ENCODE measurements at regions not wholly inside any gene's neighbourhood (a gene's known extent, or its start where the extent isn't known, plus 50 kb on each side); places are given as distances from the start of the nearest gene placed in this dataset.
A peak's percentile ranks its signal among the peaks of the same experiment; 100 is the strongest.

GRCh38 chr7:27423821-27424220, 181.2 kb downstream of the EVX1 start:
- dilution Hi-C loops (cut with MboI; ENCODE audit: extremely low pct_ligation_motif_present, low sequenced_read_pairs), result no loop called here
- Histone ChIP-seq H3K27me3 (ENCODE audit: control insufficient read depth in 2 of 2, insufficient read depth in 2 of 2, low read length in 2 of 2) (no peaks in the 10 kb centered on the region), H3K4me3 (replicated peaks in 1 of 3; ENCODE audit: insufficient read depth in 1 of 3, low read depth in 1 of 3, low read length in 3 of 3) (no peak overlapping the region), H3K4me1 (ENCODE audit: control insufficient read depth, extremely low read depth, insufficient read depth, low read length) (peaks cover 2% of the 10 kb centered on the region), H3K9ac (replicated peaks; ENCODE audit: extremely low read depth, insufficient read depth, low read length) (no peak overlapping the region), H3K9me1 (replicated peaks; ENCODE audit: control insufficient read depth, extremely low read depth, insufficient read depth, low read length) (no peaks in the 10 kb centered on the region), H2AFZ (ENCODE audit: low read depth, low read length) (no peak overlapping the region), H3K9me3 (replicated peaks; ENCODE audit: control insufficient read depth, insufficient read depth, low read length) (no peaks in the 10 kb centered on the region), H3K4me2 (ENCODE audit: insufficient read depth, low read length) (no peak overlapping the region), H3K27ac (ENCODE audit: insufficient read depth, low read depth, low read length) (no peak overlapping the region), H4K20me1 (replicated peaks; ENCODE audit: control insufficient read depth, extremely low read depth, insufficient read depth, low read length) (no peaks in the 10 kb centered on the region), H3K79me2 (ENCODE audit: control insufficient read depth, insufficient read depth, low read length) (no peaks in the 10 kb centered on the region), H3K36me3 (ENCODE audit: control insufficient read depth in 2 of 2, extremely low read depth in 1 of 2, insufficient read depth in 2 of 2, low read length in 2 of 2) (no peaks in the 10 kb centered on the region)
- intact Hi-C loops (cut with micrococcal nuclease), result no loop called here
- TF ChIP-seq POLR2A (IDR thresholded peaks at IDR 0.05; ENCODE audit: low read depth, low read length), result no peak
- no peak for TF ChIP-seq FOS (IDR thresholded peaks at IDR 0.05; ENCODE audit: borderline replicate concordance, insufficient read depth, low read length)
- FAIRE-seq (no peak), DNase-seq (ENCODE audit: low read depth, low spot score) (no peak)
- no TSS peak for BruUV-seq (replicated peaks)
- ChIA-PET POLR2A (no interaction called here), CTCF (no interaction called here)

- CTCF ChIA-PET, result interaction anchor here (1.2 kb wide), 1 partner anchor 9 kb away, joined by 3 read pairs; no protein-coding TSS in a partner anchor
- POLR2A ChIA-PET, result no interaction called here
- BruUV-seq (replicated peaks), result no TSS peak
- Histone ChIP-seq H3K4me1 (ENCODE audit: control insufficient read depth, extremely low read depth, insufficient read depth, low read length) (no peaks in the 10 kb centered on the region), H4K20me1 (replicated peaks; ENCODE audit: control insufficient read depth, extremely low read depth, insufficient read depth, low read length) (no peaks in the 10 kb centered on the region), H3K4me3 (replicated peaks in 1 of 3; ENCODE audit: insufficient read depth in 1 of 3, low read depth in 1 of 3, low read length in 3 of 3) (no peak overlapping the region), H3K27me3 (ENCODE audit: control insufficient read depth in 2 of 2, insufficient read depth in 2 of 2, low read length in 2 of 2) (no peaks in the 10 kb centered on the region), H3K27ac (ENCODE audit: insufficient read depth, low read depth, low read length) (no peak overlapping the region), H3K36me3 (ENCODE audit: control insufficient read depth in 2 of 2, extremely low read depth in 1 of 2, insufficient read depth in 2 of 2, low read length in 2 of 2) (no peaks in the 10 kb centered on the region), H3K79me2 (ENCODE audit: control insufficient read depth, insufficient read depth, low read length) (no peaks in the 10 kb centered on the region), H2AFZ (ENCODE audit: low read depth, low read length) (no peak overlapping the region), H3K9me3 (replicated peaks; ENCODE audit: control insufficient read depth, insufficient read depth, low read length) (no peaks in the 10 kb centered on the region), H3K9me1 (replicated peaks; ENCODE audit: control insufficient read depth, extremely low read depth, insufficient read depth, low read length) (no peaks in the 10 kb centered on the region), H3K4me2 (ENCODE audit: insufficient read depth, low read length) (no peak overlapping the region), H3K9ac (replicated peaks; ENCODE audit: extremely low read depth, insufficient read depth, low read length) (no peak overlapping the region)
- no peak for TF ChIP-seq MYC (IDR thresholded peaks at IDR 0.05; ENCODE audit: low read depth, low read length)
- peak; percentile 15 for TF ChIP-seq GATA2 (IDR thresholded peaks at IDR 0.05; ENCODE audit: insufficient read depth, insufficient read length, low read depth, low read length)
- intact Hi-C loops (cut with micrococcal nuclease), result no loop called here
- DNase-seq (ENCODE audit: low read depth, low spot score) (peak; percentile 37), FAIRE-seq (no peak)
- dilution Hi-C loops (cut with MboI; ENCODE audit: extremely low pct_ligation_motif_present, low sequenced_read_pairs), result no loop called here
Observed at GRCh38 chr7:27424231-27424630, 181.6 kb downstream of the EVX1 start.
